ENCODE measurements at regions not wholly inside any gene's neighbourhood (a gene's known extent, or its start where the extent isn't known, plus 50 kb on each side); places are given as distances from the start of the nearest gene placed in this dataset.

- POLR2A ChIA-PET = interaction anchor here (0.6 to 1.4 kb wide), 6 partner anchors 15 to 714 kb away, joined by 3 to 6 read pairs (median 4); no protein-coding TSS in a partner anchor
- H3K27me3 Mint-ChIP-seq = no peaks in the 10 kb centered on the region
- Histone ChIP-seq H3K4me1 (ENCODE audit: control insufficient read depth in 2 of 2, insufficient read depth in 2 of 2, low read length in 2 of 2) (peaks cover 8 to 10% of the 10 kb centered on the region in 2 donors), H3K9me3 (ENCODE audit: control insufficient read depth in 2 of 3, low read length in 3 of 3) (no peaks in the 10 kb centered on the region), H3K36me3 (ENCODE audit: control insufficient read depth in 2 of 3, insufficient read depth in 3 of 3, low read length in 3 of 3) (no peaks in the 10 kb centered on the region), H3K4me3 (ENCODE audit: low read length) (no peak overlapping the region), H3K27me3 (ENCODE audit: control insufficient read depth in 2 of 2, insufficient read depth in 2 of 2, low read length in 2 of 2) (no peaks in the 10 kb centered on the region), H3K27ac (ENCODE audit: low read depth, low read length) (no peak overlapping the region)
- ATAC-seq (no peak), DNase-seq (no peak)
- peak overlapping the region in 7 of 9 donors; percentile 10 to 92 (median 72) for H3K27ac Mint-ChIP-seq
- intact Hi-C loops (cut with micrococcal nuclease) = loop anchor here in 1 of 2 donors (5.0 kb wide), 1 partner anchor 94 kb away; no protein-coding TSS in a partner anchor
- H3K36me3 Mint-ChIP-seq = no peaks in the 10 kb centered on the region
- CTCF ChIA-PET = interaction anchor here (0.6 to 1.2 kb wide), 3 partner anchors 10 to 75 kb away, joined by 3 read pairs; no protein-coding TSS in a partner anchor
- no peaks in the 10 kb centered on the region for H3K9me3 Mint-ChIP-seq
- peaks cover 8 to 46% (median 30%) of the 10 kb centered on the region in 7 donors for H3K4me1 Mint-ChIP-seq
- H3K4me3 Mint-ChIP-seq = peak overlapping the region in 2 of 10 donors; percentile 18 to 25
Observed at GRCh38 chr20:53691060-53691810, 97.6 kb upstream of the ZNF217 start.

GRCh38 chr20:53688085-53688484 lies 94.4 kb upstream of the ZNF217 start:
- Histone ChIP-seq H3K4me3 (ENCODE audit: low read length) (no peak overlapping the region), H3K27ac (ENCODE audit: low read depth, low read length) (no peak overlapping the region), H3K27me3 (ENCODE audit: control insufficient read depth in 2 of 2, insufficient read depth in 2 of 2, low read length in 2 of 2) (no peaks in the 10 kb centered on the region), H3K9me3 (ENCODE audit: control insufficient read depth in 2 of 3, low read length in 3 of 3) (no peaks in the 10 kb centered on the region), H3K4me1 (ENCODE audit: control insufficient read depth in 2 of 2, insufficient read depth in 2 of 2, low read length in 2 of 2) (peaks cover 4 to 12% of the 10 kb centered on the region in 2 donors), H3K36me3 (ENCODE audit: control insufficient read depth in 2 of 3, insufficient read depth in 3 of 3, low read length in 3 of 3) (no peaks in the 10 kb centered on the region)
- Mint-ChIP-seq H3K4me1 (peaks cover 10 to 50% (median 32%) of the 10 kb centered on the region in 7 donors), H3K4me3 (no peak overlapping the region), H3K27me3 (no peaks in the 10 kb centered on the region), H3K9me3 (no peaks in the 10 kb centered on the region), H3K36me3 (no peaks in the 10 kb centered on the region), H3K27ac (peak overlapping the region in 4 of 9 donors; percentile 28 to 76 (median 44))
- ATAC-seq (no peak), DNase-seq (no peak)
- POLR2A ChIA-PET = interaction anchor here (0.6 to 1.1 kb wide), 2 partner anchors 76 to 163 kb away, joined by 3 to 5 read pairs; no protein-coding TSS in a partner anchor
- CTCF ChIA-PET = interaction anchor here (0.7 kb wide), 1 partner anchor 1220 kb away, joined by 6 read pairs; no protein-coding TSS in a partner anchor
- intact Hi-C loops (cut with micrococcal nuclease) = loop anchor here in 1 of 2 donors (5.0 kb wide), 1 partner anchor 229 kb away; no protein-coding TSS in a partner anchor

GRCh38 chr20:53685070-53685595 lies 91.5 kb upstream of the ZNF217 start:
- Mint-ChIP-seq H3K36me3 (no peaks in the 10 kb centered on the region), H3K9me3 (no peaks in the 10 kb centered on the region), H3K4me1 (peaks cover 8 to 33% (median 20%) of the 10 kb centered on the region in 7 donors), H3K4me3 (no peak overlapping the region), H3K27me3 (no peaks in the 10 kb centered on the region), H3K27ac (peak overlapping the region in 4 of 9 donors; percentile 9 to 79 (median 66))
- intact Hi-C loops (cut with micrococcal nuclease) = loop anchor here in 1 of 2 donors (5.0 kb wide), 1 partner anchor 232 kb away; no protein-coding TSS in a partner anchor
- no peak for DNase-seq
- ChIA-PET CTCF (interaction anchor here (0.6 to 1.2 kb wide), 4 partner anchors 22 to 230 kb away, joined by 3 to 7 read pairs (median 4); no protein-coding TSS in a partner anchor), POLR2A (interaction anchor here (0.5 to 1.7 kb wide), 4 partner anchors 26 to 188 kb away, joined by 3 to 5 read pairs (median 3); no protein-coding TSS in a partner anchor)
- Histone ChIP-seq H3K27ac (ENCODE audit: low read depth, low read length) (no peak overlapping the region), H3K9me3 (ENCODE audit: control insufficient read depth in 2 of 3, low read length in 3 of 3) (no peaks in the 10 kb centered on the region), H3K36me3 (ENCODE audit: control insufficient read depth in 2 of 3, insufficient read depth in 3 of 3, low read length in 3 of 3) (no peaks in the 10 kb centered on the region), H3K27me3 (ENCODE audit: control insufficient read depth in 2 of 2, insufficient read depth in 2 of 2, low read length in 2 of 2) (no peaks in the 10 kb centered on the region), H3K4me3 (ENCODE audit: low read length) (no peak overlapping the region), H3K4me1 (ENCODE audit: control insufficient read depth in 2 of 2, insufficient read depth in 2 of 2, low read length in 2 of 2) (peaks cover 0 to 8% of the 10 kb centered on the region in 2 donors)
- no peak for ATAC-seq

DNA sequence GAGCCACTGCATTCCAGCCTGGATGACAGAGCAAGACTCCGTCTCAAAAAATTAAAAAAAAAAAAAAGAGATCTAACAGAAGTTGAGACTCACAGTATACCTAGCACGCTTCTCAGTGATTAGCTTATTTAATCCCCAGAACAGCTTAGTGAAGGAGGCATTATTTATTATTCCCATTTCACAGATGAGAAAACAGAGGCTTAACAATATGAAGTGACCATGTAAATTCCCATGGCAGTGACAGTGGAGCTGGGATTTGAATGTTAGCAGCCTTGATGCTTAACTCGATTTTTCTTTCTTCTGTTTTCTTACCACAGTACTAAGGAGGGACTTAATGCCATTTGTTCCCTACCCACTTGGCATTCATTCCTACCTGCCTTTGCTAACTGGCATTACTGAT lies 89.9 kb upstream of the ZNF217 start:
- no peaks in the 10 kb centered on the region for H3K9me3 ChIP-seq (ENCODE audit: control insufficient read depth in 2 of 3, low read length in 3 of 3)
- no peaks in the 10 kb centered on the region for H3K36me3 ChIP-seq (ENCODE audit: control insufficient read depth in 2 of 3, insufficient read depth in 3 of 3, low read length in 3 of 3)
- ChIA-PET POLR2A (interaction anchor here (0.6 to 0.7 kb wide), 2 partner anchors 125 to 165 kb away, joined by 3 to 5 read pairs; no protein-coding TSS in a partner anchor), CTCF (no interaction called here)
- Mint-ChIP-seq H3K27me3 (no peaks in the 10 kb centered on the region), H3K4me1 (peaks cover 17 to 43% (median 32%) of the 10 kb centered on the region in 7 donors), H3K4me3 (no peak overlapping the region), H3K27ac (no peak overlapping the region), H3K36me3 (no peaks in the 10 kb centered on the region), H3K9me3 (no peaks in the 10 kb centered on the region)
- H3K27me3 ChIP-seq (ENCODE audit: control insufficient read depth in 2 of 2, insufficient read depth in 2 of 2, low read length in 2 of 2) = no peaks in the 10 kb centered on the region
- intact Hi-C loops (cut with micrococcal nuclease) = no loop called here
- DNase-seq (no peak), ATAC-seq (no peak)
- H3K4me3 ChIP-seq (ENCODE audit: low read length) = no peak overlapping the region
- no peak overlapping the region for H3K27ac ChIP-seq (ENCODE audit: low read depth, low read length)
- peaks cover 8 to 12% of the 10 kb centered on the region in 2 donors for H3K4me1 ChIP-seq (ENCODE audit: control insufficient read depth in 2 of 2, insufficient read depth in 2 of 2, low read length in 2 of 2)

DNA sequence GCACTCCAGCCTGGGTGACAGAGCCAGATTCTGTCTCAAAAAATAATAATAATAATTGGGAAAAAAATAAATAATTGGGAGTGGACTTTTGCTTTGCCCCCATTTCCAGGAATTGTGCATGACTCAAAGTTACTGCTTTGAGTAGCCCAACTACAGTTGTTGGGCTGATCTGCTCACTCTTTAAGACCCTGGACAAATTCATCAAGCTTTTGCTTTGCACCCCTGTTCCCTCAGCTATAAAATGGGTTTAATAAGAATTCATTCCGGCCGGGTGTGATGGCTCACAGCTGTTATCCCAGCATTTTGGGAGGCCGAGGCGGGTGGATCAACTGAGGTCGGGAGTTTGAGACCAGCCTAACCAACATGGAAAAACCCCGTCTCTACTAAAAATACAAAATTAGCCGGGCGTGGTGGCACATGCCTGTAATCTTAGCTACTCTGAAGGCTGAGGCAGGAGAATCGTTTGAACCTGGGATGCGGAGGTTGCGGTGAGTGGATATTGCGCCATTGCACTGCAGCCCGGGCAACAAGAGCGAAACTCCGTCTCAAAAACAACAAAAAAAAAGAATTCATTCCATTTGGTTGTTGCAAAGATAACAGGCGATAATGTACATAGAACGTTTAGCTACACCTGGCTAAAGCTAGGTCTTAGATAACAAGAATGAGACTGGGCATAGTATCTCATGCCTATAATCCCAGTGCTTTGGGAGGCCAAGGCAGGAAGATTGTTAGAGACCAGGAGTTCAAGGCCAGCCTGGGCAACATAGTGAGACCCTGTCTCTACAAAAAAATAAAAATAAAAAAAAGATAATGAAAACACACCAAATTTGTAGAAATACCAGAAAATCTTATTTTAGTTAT lies 87.9 kb upstream of the ZNF217 start:
- Mint-ChIP-seq H3K9me3 (no peaks in the 10 kb centered on the region), H3K27ac (no peak overlapping the region), H3K4me3 (no peak overlapping the region), H3K36me3 (peaks cover 0 to 3% (median 0%) of the 10 kb centered on the region in 5 donors), H3K4me1 (peaks cover 27 to 50% (median 44%) of the 10 kb centered on the region in 7 donors), H3K27me3 (no peaks in the 10 kb centered on the region)
- Histone ChIP-seq H3K4me3 (ENCODE audit: low read length) (no peak overlapping the region), H3K36me3 (ENCODE audit: control insufficient read depth in 2 of 3, insufficient read depth in 3 of 3, low read length in 3 of 3) (no peaks in the 10 kb centered on the region), H3K9me3 (ENCODE audit: control insufficient read depth in 2 of 3, low read length in 3 of 3) (no peaks in the 10 kb centered on the region), H3K4me1 (ENCODE audit: control insufficient read depth in 2 of 2, insufficient read depth in 2 of 2, low read length in 2 of 2) (peaks cover 8 to 25% of the 10 kb centered on the region in 2 donors), H3K27ac (ENCODE audit: low read depth, low read length) (no peak overlapping the region), H3K27me3 (ENCODE audit: control insufficient read depth in 2 of 2, insufficient read depth in 2 of 2, low read length in 2 of 2) (no peaks in the 10 kb centered on the region)
- intact Hi-C loops (cut with micrococcal nuclease) = no loop called here
- ATAC-seq = no peak
- CTCF ChIA-PET = interaction anchor here (0.7 to 0.8 kb wide), 2 partner anchors 21 to 347 kb away, joined by 3 to 4 read pairs; no protein-coding TSS in a partner anchor
- POLR2A ChIA-PET = no interaction called here
- no peak for DNase-seq
